H9 (cell line): ENCODE measurements at regions not wholly inside any gene's neighbourhood (a gene's known extent, or its start where the extent isn't known, plus 50 kb on each side); places are given as distances from the start of the nearest gene placed in this dataset.

Source experiments
- DNase-seq: peaks from one replicate; pipeline ENCODE4 v3.0.0-alpha.2; 2017
- H2AFZ ChIP-seq: one replicate; pipeline ENCODE4 v1.6.1; 2013; ENCODE audit warnings: mild to moderate bottlenecking, low read length, control low read depth, moderate library complexity
- H2AK5ac ChIP-seq: 2 replicates; pipeline ENCODE4 v1.6.1; 2013; ENCODE audit warnings: low read length, control low read depth, mixed read lengths; ENCODE audit not compliant: insufficient read length
- H2BK120ac ChIP-seq: one replicate; pipeline ENCODE4 v1.6.1; 2013; ENCODE audit warnings: low read depth, mild to moderate bottlenecking, low read length, control low read depth, inconsistent platforms; ENCODE audit not compliant: poor library complexity, severe bottlenecking
- H2BK12ac ChIP-seq: 2 replicates; pipeline ENCODE4 v1.6.1; 2013; ENCODE audit warnings: low read length, control low read depth, mixed read lengths, low read depth; ENCODE audit not compliant: insufficient read length
- H2BK15ac ChIP-seq: 2 replicates; pipeline ENCODE4 v1.6.1; 2013; ENCODE audit warnings: low read depth, low read length, control low read depth
- H2BK20ac ChIP-seq: one replicate; pipeline ENCODE4 v1.6.1; 2013; ENCODE audit warnings: low read depth, mild to moderate bottlenecking, low read length, control low read depth, inconsistent platforms; ENCODE audit not compliant: poor library complexity, severe bottlenecking
- H2BK5ac ChIP-seq: 2 replicates; pipeline ENCODE4 v1.6.1; 2013; ENCODE audit warnings: low read length, control low read depth, mixed read lengths; ENCODE audit not compliant: insufficient read length
- H3K14ac ChIP-seq: 2 replicates; pipeline ENCODE4 v1.6.1; 2013; ENCODE audit warnings: low read length, control low read depth; ENCODE audit not compliant: insufficient read depth
- H3K18ac ChIP-seq: 2 replicates; pipeline ENCODE4 v1.6.1; 2013; ENCODE audit warnings: low read depth, mild to moderate bottlenecking, mixed read lengths, low read length, control low read depth; ENCODE audit not compliant: insufficient read length
- H3K23ac ChIP-seq: 2 replicates; pipeline ENCODE4 v1.6.1; 2013; ENCODE audit warnings: low read length, control low read depth, mixed read lengths, low read depth; ENCODE audit not compliant: insufficient read length
- H3K23me2 ChIP-seq: 2 replicates; pipeline ENCODE4 v1.6.1; 2013; ENCODE audit warnings: low read depth, mild to moderate bottlenecking, mixed read lengths, low read length, control low read depth; ENCODE audit not compliant: insufficient read length, poor library complexity, severe bottlenecking
- H3K27ac ChIP-seq: 2 replicates; pipeline ENCODE4 v1.5.1; 2013; ENCODE audit warnings: low read length, control low read depth, mixed read lengths, low read depth; ENCODE audit not compliant: insufficient read length
- H3K27me3 ChIP-seq: 2 replicates; pipeline ENCODE4 v1.6.1; 2013; ENCODE audit warnings: low read length, control low read depth, inconsistent platforms; ENCODE audit not compliant: insufficient read depth
- H3K4ac ChIP-seq: 2 replicates; pipeline ENCODE4 v1.6.1; 2013; ENCODE audit warnings: low read depth, mild to moderate bottlenecking, control low read depth, inconsistent platforms, low read length, moderate library complexity
- H3K4me1 ChIP-seq: 2 replicates; pipeline ENCODE4 v1.6.1; 2013; ENCODE audit warnings: low read length, control low read depth, inconsistent platforms; ENCODE audit not compliant: insufficient read depth
- H3K4me2 ChIP-seq: 2 replicates; pipeline ENCODE4 v1.6.1; 2013; ENCODE audit warnings: low read length, control low read depth, mixed read lengths; ENCODE audit not compliant: insufficient read length, insufficient read depth
- H3K56ac ChIP-seq: 2 replicates; pipeline ENCODE4 v1.6.1; 2013; ENCODE audit warnings: low read depth, mild to moderate bottlenecking, mixed read lengths, low read length, control low read depth; ENCODE audit not compliant: insufficient read length
- H3K79me1 ChIP-seq: 2 replicates; pipeline ENCODE4 v1.6.1; 2013; ENCODE audit warnings: low read depth, mild to moderate bottlenecking, moderate library complexity, low read length, control low read depth, inconsistent platforms; ENCODE audit not compliant: insufficient read depth, poor library complexity, severe bottlenecking
- H3K79me2 ChIP-seq: 2 replicates; pipeline ENCODE4 v1.6.1; 2013; ENCODE audit warnings: low read length, control low read depth, inconsistent platforms; ENCODE audit not compliant: insufficient read depth
- H3K9ac ChIP-seq: 2 replicates; pipeline ENCODE4 v1.6.1; 2013; ENCODE audit warnings: low read length, control low read depth, mixed read lengths; ENCODE audit not compliant: insufficient read length; ENCODE audit errors: extremely low read depth
- H3K9me3 ChIP-seq: one replicate; pipeline ENCODE4 v1.6.1; 2013; ENCODE audit warnings: low read depth, low read length, inconsistent platforms; ENCODE audit not compliant: control insufficient read depth
- H3T11ph ChIP-seq: one replicate; pipeline ENCODE4 v1.6.1; 2013; ENCODE audit warnings: mild to moderate bottlenecking, low read length, control low read depth, inconsistent platforms
- H4K20me1 ChIP-seq: one replicate; pipeline ENCODE4 v1.6.1; 2013; ENCODE audit not compliant: control insufficient read depth, insufficient read length, insufficient read depth
- H4K5ac ChIP-seq: 2 replicates; pipeline ENCODE4 v1.6.1; 2013; ENCODE audit warnings: low read depth, mild to moderate bottlenecking, mixed read lengths, low read length, control low read depth; ENCODE audit not compliant: insufficient read length
- H4K8ac ChIP-seq: replicated peaks from 2 replicates; pipeline ENCODE4 v1.6.1; 2013; ENCODE audit warnings: low read length, control low read depth, mixed read lengths, low read depth; ENCODE audit not compliant: insufficient read length
- H4K91ac ChIP-seq: 2 replicates; pipeline ENCODE4 v1.6.1; 2013; ENCODE audit warnings: low read depth, mild to moderate bottlenecking, moderate library complexity, mixed read lengths, low read length, control low read depth; ENCODE audit not compliant: insufficient read length
- H3K27ac Mint-ChIP-seq, 3 experiments: 2 replicates in 2 of 3; 3 replicates in 1 of 3; pipeline ENCODE4 v1.8.0; 2020 to 2021; ENCODE audit warnings: mixed read lengths in 3 of 3, mild to moderate bottlenecking in 1 of 3, moderate library complexity in 1 of 3
- H3K27me3 Mint-ChIP-seq: 2 replicates; pipeline ENCODE4 v1.8.0; 2021; ENCODE audit warnings: low read depth, mild to moderate bottlenecking, moderate library complexity, mixed read lengths
- H3K36me3 Mint-ChIP-seq, 3 experiments: 2 replicates in 2 of 3; 3 replicates in 1 of 3; pipeline ENCODE4 v1.8.0; 2020 to 2021; ENCODE audit warnings: low read depth in 3 of 3, mixed read lengths in 3 of 3; ENCODE audit not compliant: insufficient read depth in 1 of 3
- H3K4me1 Mint-ChIP-seq, 2 experiments: 2 replicates each; pipeline ENCODE4 v1.8.0; 2020; ENCODE audit warnings: mixed read lengths in 2 of 2
- H3K4me3 Mint-ChIP-seq, 2 experiments: 2 replicates in 1 of 2; 3 replicates in 1 of 2; pipeline ENCODE4 v1.8.0; 2020 to 2021; ENCODE audit warnings: mild to moderate bottlenecking in 2 of 2, mixed read lengths in 2 of 2, moderate library complexity in 1 of 2
- H3K9me3 Mint-ChIP-seq, 2 experiments: 2 replicates in 1 of 2; 3 replicates in 1 of 2; pipeline ENCODE4 v1.8.0; 2020; ENCODE audit warnings: mild to moderate bottlenecking in 2 of 2, mixed read lengths in 2 of 2, moderate library complexity in 1 of 2
- WGBS: extraction: QIAGEN DNeasy Blood & Tissue Kit; methylation state at CpG from one replicate; pipeline ENCODE4 v1.1.7; 2013; ENCODE audit warnings: missing lambda C conversion rate, low lambda C conversion rate, mixed read lengths; ENCODE audit not compliant: insufficient read length; ENCODE audit errors: extremely low coverage; 5-methylcytosine and 5-hydroxymethylcytosine counted together
- TF ChIP-seq, protein P1 (sequence below): fragments of 200-600 bp; sonication (generic); conservative IDR thresholded peaks from 3 replicates; pipeline ENCODE4 v1.8.0; 2021; ENCODE audit warnings: antibody characterized with exemption, mild to moderate bottlenecking

DNA sequence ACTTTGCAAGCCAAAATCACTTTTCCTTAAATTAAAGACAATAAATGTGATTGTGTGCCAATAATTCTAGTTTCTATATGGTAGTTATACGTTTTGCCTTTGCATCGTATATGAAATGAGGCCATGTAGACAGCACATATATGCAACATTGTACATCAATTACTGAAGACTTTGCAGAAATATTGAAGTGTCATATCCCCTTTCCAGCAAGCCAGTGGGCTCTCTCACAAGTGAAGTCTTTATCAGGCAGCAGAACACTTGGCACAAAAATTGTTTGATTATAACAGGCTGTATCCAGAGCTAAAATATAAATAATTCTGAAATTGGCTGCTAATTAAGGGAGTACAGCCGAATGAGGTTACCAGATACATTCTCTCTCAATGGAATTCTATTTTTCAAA, 588.6 kb upstream of the SEMA3D start:
- no peaks in the 10 kb centered on the region for H3K79me1 ChIP-seq
- peaks cover 4% of the 10 kb centered on the region; the same call in 1 of the 2 replicates for H3K27me3 Mint-ChIP-seq
- H2AFZ ChIP-seq, result no peak overlapping the region
- H2BK15ac ChIP-seq, result no peak overlapping the region
- H3T11ph ChIP-seq, result no peak overlapping the region
- H2BK5ac ChIP-seq, result no peak overlapping the region
- no peaks in the 10 kb centered on the region for H3K4me1 Mint-ChIP-seq
- H3K4me3 Mint-ChIP-seq, result no peak overlapping the region
- H3K14ac ChIP-seq, result no peak overlapping the region
- H4K5ac ChIP-seq, result no peak overlapping the region
- H3K23ac ChIP-seq, result no peak overlapping the region
- no peaks in the 10 kb centered on the region for H4K20me1 ChIP-seq
- H3K27ac Mint-ChIP-seq, result no peak overlapping the region
- no peaks in the 10 kb centered on the region for H3K79me2 ChIP-seq
- H3K18ac ChIP-seq, result no peak overlapping the region
- no peak overlapping the region for H3K56ac ChIP-seq
- H2BK120ac ChIP-seq, result no peak overlapping the region
- no peaks in the 10 kb centered on the region for H3K4me1 ChIP-seq
- no peak overlapping the region for H4K91ac ChIP-seq
- TF ChIP-seq, protein P1, sequence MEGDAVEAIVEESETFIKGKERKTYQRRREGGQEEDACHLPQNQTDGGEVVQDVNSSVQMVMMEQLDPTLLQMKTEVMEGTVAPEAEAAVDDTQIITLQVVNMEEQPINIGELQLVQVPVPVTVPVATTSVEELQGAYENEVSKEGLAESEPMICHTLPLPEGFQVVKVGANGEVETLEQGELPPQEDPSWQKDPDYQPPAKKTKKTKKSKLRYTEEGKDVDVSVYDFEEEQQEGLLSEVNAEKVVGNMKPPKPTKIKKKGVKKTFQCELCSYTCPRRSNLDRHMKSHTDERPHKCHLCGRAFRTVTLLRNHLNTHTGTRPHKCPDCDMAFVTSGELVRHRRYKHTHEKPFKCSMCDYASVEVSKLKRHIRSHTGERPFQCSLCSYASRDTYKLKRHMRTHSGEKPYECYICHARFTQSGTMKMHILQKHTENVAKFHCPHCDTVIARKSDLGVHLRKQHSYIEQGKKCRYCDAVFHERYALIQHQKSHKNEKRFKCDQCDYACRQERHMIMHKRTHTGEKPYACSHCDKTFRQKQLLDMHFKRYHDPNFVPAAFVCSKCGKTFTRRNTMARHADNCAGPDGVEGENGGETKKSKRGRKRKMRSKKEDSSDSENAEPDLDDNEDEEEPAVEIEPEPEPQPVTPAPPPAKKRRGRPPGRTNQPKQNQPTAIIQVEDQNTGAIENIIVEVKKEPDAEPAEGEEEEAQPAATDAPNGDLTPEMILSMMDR, result no peak
- no peak overlapping the region for H4K8ac ChIP-seq
- no peaks in the 10 kb centered on the region for H3K36me3 Mint-ChIP-seq
- no peak overlapping the region for H3K9ac ChIP-seq
- H3K9me3 ChIP-seq, result no peaks in the 10 kb centered on the region
- no peak overlapping the region for H2AK5ac ChIP-seq
- H3K27me3 ChIP-seq, result no peaks in the 10 kb centered on the region
- WGBS, result no CpG with 5 or more reads among the region's 3 CpGs
- no peaks in the 10 kb centered on the region for H3K9me3 Mint-ChIP-seq
- H2BK12ac ChIP-seq, result no peak overlapping the region
- H2BK20ac ChIP-seq, result no peak overlapping the region
- H3K27ac ChIP-seq, result no peak overlapping the region
- no peak for DNase-seq
- H3K4ac ChIP-seq, result no peak overlapping the region
- H3K23me2 ChIP-seq, result no peaks in the 10 kb centered on the region
- no peak overlapping the region for H3K4me2 ChIP-seq
